Gastrocnemius medialis (tissue), 4 donors: ENCODE measurements at regions not wholly inside any gene's neighbourhood (a gene's known extent, or its start where the extent isn't known, plus 50 kb on each side); places are given as distances from the start of the nearest gene placed in this dataset.

ENCODE experiments used
- ATAC-seq, 2 donors: fragments of 150-250 bp; one replicate each; pipeline ENCODE4 v1.9.1; 2016
- DNase-seq, 2 donors: peaks; one replicate each; pipeline ENCODE4 v3.0.0-alpha.2; 2019
- H3K27ac ChIP-seq, 4 donors: fragments of 200-600 bp; sonication (generic); 1 replicate in 1 of 4; 2 replicates in 3 of 4; pipeline ENCODE4 v1.5.1; 2016 to 2018; ENCODE audit warnings: mild to moderate bottlenecking in 2 of 4, moderate library complexity in 1 of 4
- H3K27me3 ChIP-seq, 3 donors: fragments of 200-600 bp; sonication (generic) in 2 of 3; 1 replicate in 1 of 3; 2 replicates in 2 of 3; pipeline versions ENCODE4 v1.5.1 to v1.6.0; 2016 to 2019; ENCODE audit warnings: mild to moderate bottlenecking in 1 of 3, moderate library complexity in 1 of 3
- H3K36me3 ChIP-seq, 2 donors: fragments of 200-600 bp; sonication (generic) in 1 of 2; one replicate each; pipeline ENCODE4 v1.5.1; 2017 to 2018
- H3K4me1 ChIP-seq, 2 donors: fragments of 200-600 bp; sonication (generic) in 1 of 2; one replicate each; pipeline ENCODE4 v1.5.1; 2016 to 2017; ENCODE audit warnings: mild to moderate bottlenecking in 2 of 2
- H3K4me3 ChIP-seq, 4 donors: fragments of 200-600 bp; sonication (generic) in 3 of 4; 1 replicate in 1 of 4; 2 replicates in 3 of 4; pipeline ENCODE4 v1.5.1; 2016 to 2019; ENCODE audit warnings: mild to moderate bottlenecking in 2 of 4
- H3K9me3 ChIP-seq, 3 donors: fragments of 200-600 bp; sonication (generic) in 2 of 3; 1 replicate in 1 of 3; 2 replicates in 2 of 3; pipeline ENCODE4 v1.5.1; 2016 to 2019
- CTCF ChIP-seq, 5 experiments: fragments of 450-650 bp in 3 of 5; fragments of 200-600 bp in 2 of 5; sonication (generic) in 2 of 5; IDR thresholded peaks in 4 of 5; conservative IDR thresholded peaks in 1 of 5; 1 replicate in 4 of 5; 2 replicates in 1 of 5; pipeline ENCODE4 v1.5.1; 2016 to 2019; ENCODE audit warnings: antibody characterized with exemption in 5 of 5, mild to moderate bottlenecking in 3 of 5, moderate library complexity in 3 of 5
- POLR2A ChIP-seq, 2 donors: fragments of 450-650 bp; IDR thresholded peaks; one replicate each; pipeline ENCODE4 v1.6.1; 2017; ENCODE audit warnings: antibody characterized with exemption in 2 of 2, mild to moderate bottlenecking in 2 of 2, moderate library complexity in 2 of 2
- in situ Hi-C, 4 donors: fragments of 200-750 bp; cut with MboI; loops; one replicate each; pipeline versions ENCODE4 v1.15.0 to v1.8.0; 2017; ENCODE audit warnings: low sequenced_read_pairs in 4 of 4
- intact Hi-C: fragments of 100-400 bp; cut with DNase I; formaldehyde crosslinking; loops from one replicate; pipeline ENCODE4 v1.15.1; 2023; ENCODE audit warnings: low total_unique reads

DNA sequence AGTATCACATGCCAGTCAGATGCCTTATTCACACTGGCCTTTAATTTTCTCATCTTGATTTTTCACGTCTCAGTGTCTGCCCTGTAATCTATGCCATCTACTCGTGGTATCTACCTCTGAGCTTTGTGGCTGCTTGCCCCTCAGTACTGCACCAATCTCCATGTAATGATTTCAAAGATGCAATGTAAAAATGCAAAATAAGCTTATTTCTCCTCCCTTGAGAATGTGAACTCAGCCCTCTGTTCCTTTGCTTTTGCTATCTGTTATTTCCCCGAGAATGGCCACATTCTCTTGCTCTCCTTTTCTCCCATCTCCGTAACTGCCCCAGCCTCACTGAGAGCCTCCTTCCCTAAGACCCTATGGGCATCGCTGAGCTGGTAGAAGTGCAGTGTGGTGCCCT is 317.5 kb downstream of the SFMBT2 start:
- intact Hi-C loops (no loop called here), in situ Hi-C loops (no loop called here)
- ATAC-seq: no peak
- DNase-seq: no peak
- Histone ChIP-seq H3K27me3 (no peaks in the 10 kb centered on the region), H3K36me3 (no peaks in the 10 kb centered on the region), H3K9me3 (no peaks in the 10 kb centered on the region), H3K27ac (no peak overlapping the region), H3K4me1 (no peaks in the 10 kb centered on the region), H3K4me3 (no peak overlapping the region)
- TF ChIP-seq POLR2A (IDR thresholded peaks at IDR 0.05) (no peak), CTCF (IDR thresholded peaks at IDR 0.05 in 4 of 5, conservative IDR thresholded peaks at IDR 0.05 in 1 of 5) (no peak)

GRCh38 chr10:7092603-7093002 is 318.2 kb downstream of the SFMBT2 start:
- in situ Hi-C loops (no loop called here), intact Hi-C loops (no loop called here)
- TF ChIP-seq CTCF (IDR thresholded peaks at IDR 0.05 in 4 of 5, conservative IDR thresholded peaks at IDR 0.05 in 1 of 5): no peak
- TF ChIP-seq POLR2A (IDR thresholded peaks at IDR 0.05): no peak
- no peaks in the 10 kb centered on the region for H3K36me3 ChIP-seq
- DNase-seq: no peak
- H3K27me3 ChIP-seq: no peaks in the 10 kb centered on the region
- H3K9me3 ChIP-seq: no peaks in the 10 kb centered on the region
- H3K4me1 ChIP-seq: no peaks in the 10 kb centered on the region
- no peak overlapping the region for H3K4me3 ChIP-seq
- ATAC-seq: no peak
- H3K27ac ChIP-seq: no peak overlapping the region

GRCh38 chr10:7090529-7090928 is 320.3 kb downstream of the SFMBT2 start:
- DNase-seq (no peak), ATAC-seq (no peak)
- Histone ChIP-seq H3K9me3 (no peaks in the 10 kb centered on the region), H3K27ac (no peak overlapping the region), H3K27me3 (no peaks in the 10 kb centered on the region), H3K36me3 (no peaks in the 10 kb centered on the region), H3K4me1 (peaks cover 0 to 5% of the 10 kb centered on the region in 2 donors), H3K4me3 (no peak overlapping the region)
- TF ChIP-seq CTCF (IDR thresholded peaks at IDR 0.05 in 4 of 5, conservative IDR thresholded peaks at IDR 0.05 in 1 of 5) (no peak), POLR2A (IDR thresholded peaks at IDR 0.05) (no peak)
- intact Hi-C loops (no loop called here), in situ Hi-C loops (no loop called here)

DNA sequence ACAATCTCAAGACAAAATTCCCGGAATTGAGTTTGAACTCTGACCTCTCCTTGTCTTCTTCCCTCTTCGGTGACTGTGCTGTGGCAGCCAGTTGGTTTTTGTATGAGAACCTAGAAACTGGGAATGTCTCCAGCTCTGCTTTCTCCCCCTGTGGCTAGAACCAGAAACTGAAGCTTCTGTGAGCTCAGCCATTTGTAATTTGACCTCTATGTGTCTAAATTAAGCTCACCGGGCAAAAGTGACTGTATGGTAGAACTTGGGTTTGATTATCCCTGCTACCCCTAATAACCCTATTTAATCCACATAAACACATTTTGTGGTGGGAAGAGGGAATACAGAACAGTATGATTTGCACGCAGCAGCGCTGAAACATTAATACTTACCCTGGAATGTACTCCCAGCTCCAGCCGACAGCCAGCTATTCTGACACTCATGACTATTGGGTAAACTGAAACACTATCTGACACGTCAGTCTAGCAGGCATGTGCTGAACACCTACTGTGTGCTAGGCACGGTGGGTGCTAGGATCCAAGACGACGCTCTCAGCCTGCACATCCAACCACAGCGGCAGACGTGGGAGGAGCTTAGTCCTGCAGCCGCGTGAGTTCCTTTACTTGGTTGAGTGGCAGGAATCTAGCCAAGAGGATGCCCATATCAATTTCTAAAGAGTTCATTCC is 324.8 kb downstream of the SFMBT2 start:
- TF ChIP-seq POLR2A (IDR thresholded peaks at IDR 0.05): no peak
- TF ChIP-seq CTCF (IDR thresholded peaks at IDR 0.05 in 4 of 5, conservative IDR thresholded peaks at IDR 0.05 in 1 of 5): no peak
- peak; percentile 67 to 89 for ATAC-seq
- H3K27ac ChIP-seq: peak overlapping the region in 2 of 4 donors; percentile 29 to 41

More for the DNA sequence above, 324.8 kb downstream of the SFMBT2 start:
- no peaks in the 10 kb centered on the region for H3K27me3 ChIP-seq
- intact Hi-C loops (no loop called here), in situ Hi-C loops (no loop called here)
- no peaks in the 10 kb centered on the region for H3K36me3 ChIP-seq
- peaks cover 5 to 12% of the 10 kb centered on the region in 2 donors for H3K4me1 ChIP-seq
- peak overlapping the region in 1 of 4 donors; percentile 7 for H3K4me3 ChIP-seq
- DNase-seq: no peak
- no peaks in the 10 kb centered on the region for H3K9me3 ChIP-seq
